ENCODE measurements at regions not wholly inside any gene's neighbourhood (a gene's known extent, or its start where the extent isn't known, plus 50 kb on each side); places are given as distances from the start of the nearest gene placed in this dataset.
"Not testable (repeated sequence)": the region's sequence is repeated elsewhere in the genome, so short reads cannot be mapped to it uniquely, and the experiment has no call there.

DNA sequence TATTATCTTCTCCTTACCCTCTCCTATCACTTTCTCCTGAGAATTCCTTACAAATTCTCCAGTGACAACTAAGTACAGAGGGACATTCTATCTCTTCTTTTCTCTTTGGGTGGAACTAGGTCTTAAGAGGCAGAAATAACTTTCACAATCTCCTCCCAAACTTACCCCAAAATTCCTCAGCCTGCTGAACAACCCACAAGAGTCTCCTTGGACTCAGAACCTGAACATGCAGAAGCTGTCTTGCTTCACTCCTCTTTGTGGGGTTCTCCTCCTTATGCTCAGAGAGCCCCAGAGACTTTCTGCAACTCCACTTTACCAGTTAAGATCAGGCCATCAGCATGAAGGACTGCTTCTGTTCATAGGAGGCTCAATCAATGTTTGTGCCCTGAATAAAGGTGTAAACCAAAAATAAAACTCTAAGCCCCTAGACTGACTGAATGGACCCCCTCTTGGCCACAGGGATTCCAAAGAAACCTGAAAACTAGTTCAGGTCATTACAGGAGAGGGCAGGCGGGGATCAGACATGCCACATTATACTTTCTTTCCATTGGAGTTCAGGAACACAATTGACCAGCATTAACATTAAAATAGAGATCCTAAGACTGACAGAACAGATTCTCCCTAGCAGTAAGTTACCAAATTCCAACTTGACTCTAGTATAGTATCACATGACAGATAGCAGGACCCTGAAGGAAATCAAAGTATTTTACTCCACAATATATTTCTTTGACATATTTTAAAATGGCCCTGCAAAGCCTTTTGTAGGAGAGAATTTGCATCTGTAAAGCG is 179.7 kb upstream of the FBXL17 start:
- no peak overlapping the region for H3K4me3 ChIP-seq (ENCODE audit: insufficient read length, low read depth)
- no peak for DNase-seq (ENCODE audit: low read depth, low spot score)
- H3K9ac ChIP-seq (ENCODE audit: insufficient read length, low read depth) = no peak overlapping the region
- peaks cover 41% of the 10 kb centered on the region; the same call in 1 of the 2 replicates for H3K9me3 ChIP-seq (ENCODE audit: insufficient read depth, low read length)
- H3K27me3 ChIP-seq (ENCODE audit: insufficient read depth, insufficient read length) = no peaks in the 10 kb centered on the region
- H3K36me3 ChIP-seq (ENCODE audit: insufficient read depth, insufficient read length, low read length) = no peaks in the 10 kb centered on the region
- no peaks in the 10 kb centered on the region for H3K4me1 ChIP-seq (ENCODE audit: insufficient read depth, insufficient read length)
- TF ChIP-seq SUZ12 (IDR thresholded peaks at IDR 0.05; ENCODE audit: extremely low read depth, insufficient read depth, insufficient read length) = no peak
- TF ChIP-seq ZNF274 (IDR thresholded peaks at IDR 0.05; ENCODE audit: low read depth, low read length) = no peak
- no peak for TF ChIP-seq YY1 (IDR thresholded peaks at IDR 0.05; ENCODE audit: insufficient read depth, insufficient read length)

DNA sequence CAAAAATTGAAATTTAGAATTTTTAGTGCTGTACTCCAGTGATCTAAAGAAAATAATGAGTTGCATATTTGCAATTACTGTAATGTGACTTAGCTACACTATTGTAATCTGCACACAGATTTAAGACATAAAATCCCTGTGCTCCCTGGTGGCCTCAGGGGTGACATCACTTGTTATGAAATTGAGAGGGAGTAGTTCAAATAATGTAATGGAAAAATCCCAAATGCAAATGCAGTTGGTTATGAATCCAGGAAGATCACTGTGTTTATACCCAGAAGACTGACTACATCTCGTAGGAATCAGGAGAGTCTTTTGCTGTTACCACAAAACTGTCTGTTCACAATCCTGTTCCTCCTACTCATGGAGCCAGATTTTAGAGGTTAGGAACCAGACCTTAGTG is 178.7 kb upstream of the FBXL17 start:
- DNase-seq (ENCODE audit: low read depth, low spot score) = no peak
- no peaks in the 10 kb centered on the region for H3K36me3 ChIP-seq (ENCODE audit: insufficient read depth, insufficient read length, low read length)
- peaks cover 38% of the 10 kb centered on the region; the same call in 1 of the 2 replicates for H3K9me3 ChIP-seq (ENCODE audit: insufficient read depth, low read length)
- no peaks in the 10 kb centered on the region for H3K4me1 ChIP-seq (ENCODE audit: insufficient read depth, insufficient read length)
- no peaks in the 10 kb centered on the region for H3K27me3 ChIP-seq (ENCODE audit: insufficient read depth, insufficient read length)
- H3K4me3 ChIP-seq (ENCODE audit: insufficient read length, low read depth) = no peak overlapping the region
- TF ChIP-seq YY1 (IDR thresholded peaks at IDR 0.05; ENCODE audit: insufficient read depth, insufficient read length) = no peak
- TF ChIP-seq SUZ12 (IDR thresholded peaks at IDR 0.05; ENCODE audit: extremely low read depth, insufficient read depth, insufficient read length) = no peak
- TF ChIP-seq ZNF274 (IDR thresholded peaks at IDR 0.05; ENCODE audit: low read depth, low read length) = no peak
- no peak overlapping the region for H3K9ac ChIP-seq (ENCODE audit: insufficient read length, low read depth)

DNA sequence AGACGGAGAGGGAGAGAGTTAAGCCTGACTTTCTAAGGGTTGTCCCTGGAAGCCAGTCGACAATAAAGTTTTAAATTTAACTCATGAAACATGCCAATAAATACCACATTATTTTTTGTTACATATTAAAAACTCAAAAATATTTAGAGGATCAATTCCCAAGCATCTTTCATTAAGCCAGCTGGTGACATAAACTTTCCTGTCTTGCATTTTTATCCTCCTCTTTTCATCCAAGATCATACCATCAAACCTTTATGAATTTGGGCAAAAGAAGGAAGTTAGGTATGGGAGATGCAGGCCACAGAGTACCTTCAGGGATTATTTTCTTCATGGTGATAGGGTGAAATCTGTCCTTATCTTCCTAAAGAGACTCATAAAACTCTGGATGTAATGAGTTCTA is 178.3 kb upstream of the FBXL17 start:
- no peaks in the 10 kb centered on the region for H3K4me1 ChIP-seq (ENCODE audit: insufficient read depth, insufficient read length)
- H3K27me3 ChIP-seq (ENCODE audit: insufficient read depth, insufficient read length) = no peaks in the 10 kb centered on the region
- no peak for DNase-seq (ENCODE audit: low read depth, low spot score)
- H3K9ac ChIP-seq (ENCODE audit: insufficient read length, low read depth) = no peak overlapping the region
- no peak overlapping the region for H3K4me3 ChIP-seq (ENCODE audit: insufficient read length, low read depth)
- H3K9me3 ChIP-seq (ENCODE audit: insufficient read depth, low read length) = peaks cover 38% of the 10 kb centered on the region; the same call in 1 of the 2 replicates
- no peaks in the 10 kb centered on the region for H3K36me3 ChIP-seq (ENCODE audit: insufficient read depth, insufficient read length, low read length)
- no peak for TF ChIP-seq YY1 (IDR thresholded peaks at IDR 0.05; ENCODE audit: insufficient read depth, insufficient read length)
- TF ChIP-seq SUZ12 (IDR thresholded peaks at IDR 0.05; ENCODE audit: extremely low read depth, insufficient read depth, insufficient read length) = no peak
- TF ChIP-seq ZNF274 (IDR thresholded peaks at IDR 0.05; ENCODE audit: low read depth, low read length) = no peak

DNA sequence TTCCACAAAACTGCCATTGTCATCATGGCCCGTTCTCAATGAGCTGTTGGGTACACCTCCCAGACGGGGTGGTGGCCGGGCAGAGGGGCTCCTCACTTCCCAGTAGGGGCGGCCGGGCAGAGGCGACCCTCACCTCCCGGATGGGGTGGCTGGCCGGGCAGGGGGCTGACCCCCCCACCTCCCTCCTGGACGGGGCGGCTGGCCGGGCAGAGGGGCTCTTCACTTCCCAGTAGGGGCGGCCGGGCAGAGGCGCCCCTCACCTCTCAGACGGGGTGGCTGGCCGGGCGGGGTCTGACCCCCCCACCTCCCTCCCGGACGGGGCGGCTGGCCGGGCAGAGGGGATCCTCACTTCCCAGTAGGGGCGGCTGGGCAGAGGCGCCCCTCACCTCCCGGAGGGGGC is 176.9 kb upstream of the FBXL17 start:
- not testable (repeated sequence) for H3K4me1 ChIP-seq (ENCODE audit: insufficient read depth, insufficient read length); DNase-seq (ENCODE audit: low read depth, low spot score); H3K4me3 ChIP-seq (ENCODE audit: insufficient read length, low read depth); H3K36me3 ChIP-seq (ENCODE audit: insufficient read depth, insufficient read length, low read length); H3K9ac ChIP-seq (ENCODE audit: insufficient read length, low read depth); H3K27me3 ChIP-seq (ENCODE audit: insufficient read depth, insufficient read length)
- peaks cover 35% of the 10 kb centered on the region; the same call in 1 of the 2 replicates for H3K9me3 ChIP-seq (ENCODE audit: insufficient read depth, low read length)

DNA sequence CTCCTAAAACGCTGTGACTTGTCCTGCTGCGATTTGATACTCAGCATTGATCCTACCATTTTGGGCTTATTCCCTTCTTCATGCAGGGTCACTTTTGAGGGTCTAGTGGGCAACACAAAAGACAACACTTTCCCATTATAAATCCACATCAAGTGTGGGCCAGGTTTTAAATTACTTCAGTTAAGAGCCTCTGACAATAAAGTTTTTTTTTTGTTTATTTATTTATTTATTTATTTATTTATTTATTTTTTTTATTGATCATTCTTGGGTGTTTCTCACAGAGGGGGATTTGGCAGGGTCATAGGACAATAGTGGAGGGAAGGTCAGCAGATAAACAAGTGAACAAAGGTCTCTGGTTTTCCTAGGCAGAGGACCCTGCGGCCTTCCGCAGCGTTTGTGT is 176.2 kb upstream of the FBXL17 start:
- peaks cover 35% of the 10 kb centered on the region; the same call in 1 of the 2 replicates for H3K9me3 ChIP-seq (ENCODE audit: insufficient read depth, low read length)
- not testable (repeated sequence) for H3K36me3 ChIP-seq (ENCODE audit: insufficient read depth, insufficient read length, low read length); H3K27me3 ChIP-seq (ENCODE audit: insufficient read depth, insufficient read length); H3K4me1 ChIP-seq (ENCODE audit: insufficient read depth, insufficient read length); DNase-seq (ENCODE audit: low read depth, low spot score); H3K9ac ChIP-seq (ENCODE audit: insufficient read length, low read depth); H3K4me3 ChIP-seq (ENCODE audit: insufficient read length, low read depth)

DNA sequence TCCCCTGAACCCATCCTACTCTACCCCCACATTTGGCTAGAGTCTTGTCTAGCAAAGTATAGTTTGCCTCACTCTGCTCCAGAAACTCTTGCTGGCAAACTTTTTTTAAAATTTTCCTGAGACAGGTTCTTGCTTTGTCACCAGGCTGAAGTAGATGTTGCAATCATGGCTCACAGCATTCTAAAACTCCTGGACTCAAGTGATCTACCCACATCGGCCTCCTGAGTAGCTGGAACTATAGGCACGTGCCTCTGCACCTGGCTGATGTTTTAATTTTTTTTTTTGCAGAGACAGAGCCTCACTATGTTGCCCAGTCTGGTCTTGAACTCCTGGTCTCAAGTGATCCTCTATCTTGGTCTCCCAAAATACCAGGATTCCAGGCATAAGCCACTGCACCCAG is 175.8 kb upstream of the FBXL17 start:
- no peaks in the 10 kb centered on the region for H3K4me1 ChIP-seq (ENCODE audit: insufficient read depth, insufficient read length)
- H3K36me3 ChIP-seq (ENCODE audit: insufficient read depth, insufficient read length, low read length) = no peaks in the 10 kb centered on the region
- peaks cover 34% of the 10 kb centered on the region; the same call in 1 of the 2 replicates for H3K9me3 ChIP-seq (ENCODE audit: insufficient read depth, low read length)
- no peak overlapping the region for H3K9ac ChIP-seq (ENCODE audit: insufficient read length, low read depth)
- no peaks in the 10 kb centered on the region for H3K27me3 ChIP-seq (ENCODE audit: insufficient read depth, insufficient read length)
- TF ChIP-seq SUZ12 (IDR thresholded peaks at IDR 0.05; ENCODE audit: extremely low read depth, insufficient read depth, insufficient read length) = no peak
- no peak for TF ChIP-seq ZNF274 (IDR thresholded peaks at IDR 0.05; ENCODE audit: low read depth, low read length)
- TF ChIP-seq YY1 (IDR thresholded peaks at IDR 0.05; ENCODE audit: insufficient read depth, insufficient read length) = no peak
- DNase-seq (ENCODE audit: low read depth, low spot score) = no peak
- no peak overlapping the region for H3K4me3 ChIP-seq (ENCODE audit: insufficient read length, low read depth)

DNA sequence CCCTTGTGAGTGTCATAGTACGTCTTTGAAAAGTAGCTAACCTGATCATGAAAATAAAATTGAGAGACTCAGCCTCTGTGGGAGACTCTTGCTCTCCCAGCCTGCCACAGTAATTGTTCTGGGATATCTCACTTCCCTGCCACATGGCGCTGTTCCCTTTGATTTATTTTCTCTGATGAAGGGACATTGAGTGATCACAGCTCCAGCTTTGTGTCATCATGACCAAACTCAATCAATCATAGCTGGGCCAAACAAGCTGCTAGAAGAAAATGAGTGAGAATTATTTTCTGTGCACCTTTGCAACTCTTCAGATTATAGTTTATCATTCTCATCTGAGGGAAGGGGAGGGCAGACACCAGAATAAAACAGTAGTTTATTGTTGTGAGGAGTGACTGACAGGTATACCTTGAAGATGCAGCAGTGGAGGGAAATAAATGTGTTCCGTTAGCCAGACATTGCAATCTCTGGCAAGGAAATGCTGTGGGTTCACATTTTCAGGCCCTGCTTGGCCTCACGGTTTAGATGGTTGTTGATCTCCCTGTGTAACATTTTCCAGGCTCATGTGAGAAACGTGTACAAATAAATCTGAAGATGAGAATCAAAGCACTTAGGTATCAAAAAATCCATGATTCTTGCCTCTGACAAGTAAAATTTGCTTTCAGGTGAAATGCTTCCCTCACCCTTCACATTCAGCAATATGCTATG is 174.7 kb upstream of the FBXL17 start:
- no peak for DNase-seq (ENCODE audit: low read depth, low spot score)
- no peaks in the 10 kb centered on the region for H3K4me1 ChIP-seq (ENCODE audit: insufficient read depth, insufficient read length)
- peaks cover 30% of the 10 kb centered on the region; the same call in 1 of the 2 replicates for H3K9me3 ChIP-seq (ENCODE audit: insufficient read depth, low read length)
- no peak overlapping the region for H3K9ac ChIP-seq (ENCODE audit: insufficient read length, low read depth)
- no peak overlapping the region for H3K4me3 ChIP-seq (ENCODE audit: insufficient read length, low read depth)
- no peaks in the 10 kb centered on the region for H3K27me3 ChIP-seq (ENCODE audit: insufficient read depth, insufficient read length)
- no peak for TF ChIP-seq YY1 (IDR thresholded peaks at IDR 0.05; ENCODE audit: insufficient read depth, insufficient read length)
- no peak for TF ChIP-seq SUZ12 (IDR thresholded peaks at IDR 0.05; ENCODE audit: extremely low read depth, insufficient read depth, insufficient read length)
- TF ChIP-seq ZNF274 (IDR thresholded peaks at IDR 0.05; ENCODE audit: low read depth, low read length) = no peak
- no peaks in the 10 kb centered on the region for H3K36me3 ChIP-seq (ENCODE audit: insufficient read depth, insufficient read length, low read length)

Data from NT2/D1 (cell line).